ENCODE measurements at regions not wholly inside any gene's neighbourhood (a gene's known extent, or its start where the extent isn't known, plus 50 kb on each side); places are given as distances from the start of the nearest gene placed in this dataset.

DNA sequence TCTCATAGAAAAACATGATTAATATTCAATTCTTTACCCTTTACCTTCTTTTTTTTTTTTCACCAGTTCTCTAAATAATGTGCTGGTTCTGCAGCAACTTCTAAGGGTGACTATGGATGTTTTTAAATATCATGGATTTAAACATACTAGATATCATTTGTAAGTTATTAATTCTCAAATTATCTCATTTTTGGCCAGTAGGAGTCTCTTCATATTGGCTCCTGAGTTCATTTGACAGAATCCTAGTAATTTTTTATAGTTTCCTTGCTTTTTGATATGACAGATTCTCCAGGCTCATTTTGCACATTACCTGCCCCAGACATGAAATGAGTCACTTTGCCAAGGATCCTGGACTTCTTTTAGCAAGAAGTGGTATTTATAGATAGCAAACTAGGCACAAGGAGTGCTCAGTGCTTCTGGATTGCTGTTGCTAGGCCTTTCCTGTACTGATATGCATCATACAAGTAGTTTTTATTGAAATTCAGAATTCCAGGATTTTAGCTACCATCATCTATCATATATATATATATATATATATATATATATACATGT lies 201.3 kb upstream of the IL12B start:
- TF ChIP-seq POLR2A (IDR thresholded peaks at IDR 0.05; ENCODE audit: low read depth, low read length) = no peak
- TF ChIP-seq POLR2AphosphoS5 (IDR thresholded peaks at IDR 0.05; ENCODE audit: low read depth, low read length) = no peak
